Lower leg skin (tissue), 3 donors: ENCODE measurements at regions not wholly inside any gene's neighbourhood (a gene's known extent, or its start where the extent isn't known, plus 50 kb on each side); places are given as distances from the start of the nearest gene placed in this dataset.

ENCODE experiments used
- POLR2A ChIP-seq, 2 donors: fragments of 450-650 bp; IDR thresholded peaks; one replicate each; pipeline ENCODE4 v1.6.1; 2016 to 2017; ENCODE audit warnings: antibody characterized with exemption in 2 of 2, mild to moderate bottlenecking in 1 of 2, moderate library complexity in 1 of 2
- TF ChIP-seq, protein P1 (sequence below), 3 donors: fragments of 450-650 bp; IDR thresholded peaks; one replicate each; pipeline ENCODE4 v1.5.1; 2016; ENCODE audit warnings: antibody characterized with exemption in 3 of 3, mild to moderate bottlenecking in 3 of 3, moderate library complexity in 2 of 3

DNA sequence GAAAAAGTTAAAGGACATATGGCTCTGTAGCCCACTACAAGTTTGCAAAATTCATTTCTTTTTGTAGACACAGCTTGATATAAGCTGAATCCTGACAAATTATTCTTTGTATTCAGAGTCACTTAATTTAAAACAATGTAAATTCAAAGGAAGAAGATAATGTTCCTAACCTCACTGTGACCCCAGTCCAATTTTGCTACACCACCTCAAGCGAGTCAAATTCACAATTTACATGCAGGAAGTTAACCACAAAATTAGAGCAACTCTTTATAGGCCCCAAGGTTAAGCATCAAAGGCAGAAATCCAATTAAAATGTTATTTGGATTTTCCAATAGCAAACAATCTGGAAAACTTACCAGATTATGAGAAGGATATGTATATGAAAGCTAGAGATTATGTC is 119.5 kb upstream of the CNTN6 start:
- TF ChIP-seq, protein P1, sequence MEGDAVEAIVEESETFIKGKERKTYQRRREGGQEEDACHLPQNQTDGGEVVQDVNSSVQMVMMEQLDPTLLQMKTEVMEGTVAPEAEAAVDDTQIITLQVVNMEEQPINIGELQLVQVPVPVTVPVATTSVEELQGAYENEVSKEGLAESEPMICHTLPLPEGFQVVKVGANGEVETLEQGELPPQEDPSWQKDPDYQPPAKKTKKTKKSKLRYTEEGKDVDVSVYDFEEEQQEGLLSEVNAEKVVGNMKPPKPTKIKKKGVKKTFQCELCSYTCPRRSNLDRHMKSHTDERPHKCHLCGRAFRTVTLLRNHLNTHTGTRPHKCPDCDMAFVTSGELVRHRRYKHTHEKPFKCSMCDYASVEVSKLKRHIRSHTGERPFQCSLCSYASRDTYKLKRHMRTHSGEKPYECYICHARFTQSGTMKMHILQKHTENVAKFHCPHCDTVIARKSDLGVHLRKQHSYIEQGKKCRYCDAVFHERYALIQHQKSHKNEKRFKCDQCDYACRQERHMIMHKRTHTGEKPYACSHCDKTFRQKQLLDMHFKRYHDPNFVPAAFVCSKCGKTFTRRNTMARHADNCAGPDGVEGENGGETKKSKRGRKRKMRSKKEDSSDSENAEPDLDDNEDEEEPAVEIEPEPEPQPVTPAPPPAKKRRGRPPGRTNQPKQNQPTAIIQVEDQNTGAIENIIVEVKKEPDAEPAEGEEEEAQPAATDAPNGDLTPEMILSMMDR (IDR thresholded peaks at IDR 0.05), result no peak
- TF ChIP-seq POLR2A (IDR thresholded peaks at IDR 0.05), result no peak
